Gastrocnemius medialis (tissue), 4 donors: ENCODE measurements at regions not wholly inside any gene's neighbourhood (a gene's known extent, or its start where the extent isn't known, plus 50 kb on each side); places are given as distances from the start of the nearest gene placed in this dataset.

Experiments
- ATAC-seq, 2 donors: fragments of 150-250 bp; one replicate each; pipeline ENCODE4 v1.9.1; 2016
- DNase-seq, 2 donors: peaks; one replicate each; pipeline ENCODE4 v3.0.0-alpha.2; 2019
- H3K27ac ChIP-seq, 4 donors: fragments of 200-600 bp; sonication (generic); 1 replicate in 1 of 4; 2 replicates in 3 of 4; pipeline ENCODE4 v1.5.1; 2016 to 2018; ENCODE audit warnings: mild to moderate bottlenecking in 2 of 4, moderate library complexity in 1 of 4
- H3K27me3 ChIP-seq, 3 donors: fragments of 200-600 bp; sonication (generic) in 2 of 3; 1 replicate in 1 of 3; 2 replicates in 2 of 3; pipeline versions ENCODE4 v1.5.1 to v1.6.0; 2016 to 2019; ENCODE audit warnings: mild to moderate bottlenecking in 1 of 3, moderate library complexity in 1 of 3
- H3K36me3 ChIP-seq, 2 donors: fragments of 200-600 bp; sonication (generic) in 1 of 2; one replicate each; pipeline ENCODE4 v1.5.1; 2017 to 2018
- H3K4me1 ChIP-seq, 2 donors: fragments of 200-600 bp; sonication (generic) in 1 of 2; one replicate each; pipeline ENCODE4 v1.5.1; 2016 to 2017; ENCODE audit warnings: mild to moderate bottlenecking in 2 of 2
- H3K4me3 ChIP-seq, 4 donors: fragments of 200-600 bp; sonication (generic) in 3 of 4; 1 replicate in 1 of 4; 2 replicates in 3 of 4; pipeline ENCODE4 v1.5.1; 2016 to 2019; ENCODE audit warnings: mild to moderate bottlenecking in 2 of 4
- H3K9me3 ChIP-seq, 3 donors: fragments of 200-600 bp; sonication (generic) in 2 of 3; 1 replicate in 1 of 3; 2 replicates in 2 of 3; pipeline ENCODE4 v1.5.1; 2016 to 2019
- POLR2A ChIP-seq, 2 donors: fragments of 450-650 bp; IDR thresholded peaks; one replicate each; pipeline ENCODE4 v1.6.1; 2017; ENCODE audit warnings: antibody characterized with exemption in 2 of 2, mild to moderate bottlenecking in 2 of 2, moderate library complexity in 2 of 2
- in situ Hi-C, 4 donors: fragments of 200-750 bp; cut with MboI; loops; one replicate each; pipeline versions ENCODE4 v1.15.0 to v1.8.0; 2017; ENCODE audit warnings: low sequenced_read_pairs in 4 of 4
- intact Hi-C: fragments of 100-400 bp; cut with DNase I; formaldehyde crosslinking; loops from one replicate; pipeline ENCODE4 v1.15.1; 2023; ENCODE audit warnings: low total_unique reads
- TF ChIP-seq, protein P1 (sequence below), 5 experiments: fragments of 450-650 bp in 3 of 5; fragments of 200-600 bp in 2 of 5; sonication (generic) in 2 of 5; IDR thresholded peaks in 4 of 5; conservative IDR thresholded peaks in 1 of 5; 1 replicate in 4 of 5; 2 replicates in 1 of 5; pipeline ENCODE4 v1.5.1; 2016 to 2019; ENCODE audit warnings: antibody characterized with exemption in 5 of 5, mild to moderate bottlenecking in 3 of 5, moderate library complexity in 3 of 5

DNA sequence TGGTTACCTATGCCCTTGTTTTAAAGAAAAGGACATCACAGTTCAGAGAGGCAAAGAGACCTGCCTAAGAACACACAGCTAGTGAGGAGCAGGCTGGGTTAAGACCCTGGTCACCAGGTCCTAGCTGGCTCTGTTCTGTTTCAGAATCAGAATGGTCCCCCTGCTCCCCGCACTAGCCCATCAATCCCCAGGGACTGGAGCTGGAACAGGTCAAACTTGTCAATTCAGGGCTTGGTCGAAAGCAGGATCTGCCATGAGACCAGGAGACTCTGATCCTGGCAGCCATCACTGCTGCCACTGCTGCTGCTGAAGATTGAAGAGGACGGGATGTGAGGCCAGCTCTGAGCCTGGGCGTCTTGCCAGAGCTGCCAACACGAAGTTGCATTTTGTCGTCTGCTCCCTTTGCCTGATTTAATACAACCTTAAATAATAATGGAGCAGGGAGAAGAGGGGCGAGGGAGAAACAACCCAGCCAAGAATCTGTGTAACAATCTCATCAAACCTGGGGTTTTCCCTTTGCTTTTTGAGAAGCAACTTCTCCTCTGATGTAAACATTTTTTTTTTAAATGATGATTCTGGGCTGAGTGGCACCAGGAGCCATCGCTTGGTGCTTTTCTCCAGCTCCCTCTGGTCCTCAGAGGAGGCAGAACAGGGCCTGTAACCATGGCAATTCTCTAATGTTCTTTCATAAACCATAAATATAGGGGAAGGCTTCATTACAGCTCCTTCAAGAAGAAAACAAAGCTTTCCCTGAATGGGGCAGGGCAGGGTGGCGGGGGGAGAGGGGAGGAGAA lies 119.0 kb upstream of the SORCS3 start:
- intact Hi-C loops (no loop called here), in situ Hi-C loops (no loop called here)
- Histone ChIP-seq H3K36me3 (no peaks in the 10 kb centered on the region), H3K27me3 (no peaks in the 10 kb centered on the region), H3K4me1 (no peaks in the 10 kb centered on the region), H3K9me3 (no peaks in the 10 kb centered on the region), H3K27ac (no peak overlapping the region), H3K4me3 (no peak overlapping the region)
- ATAC-seq (no peak), DNase-seq (no peak)
- TF ChIP-seq POLR2A (IDR thresholded peaks at IDR 0.05) = no peak
- TF ChIP-seq, protein P1, sequence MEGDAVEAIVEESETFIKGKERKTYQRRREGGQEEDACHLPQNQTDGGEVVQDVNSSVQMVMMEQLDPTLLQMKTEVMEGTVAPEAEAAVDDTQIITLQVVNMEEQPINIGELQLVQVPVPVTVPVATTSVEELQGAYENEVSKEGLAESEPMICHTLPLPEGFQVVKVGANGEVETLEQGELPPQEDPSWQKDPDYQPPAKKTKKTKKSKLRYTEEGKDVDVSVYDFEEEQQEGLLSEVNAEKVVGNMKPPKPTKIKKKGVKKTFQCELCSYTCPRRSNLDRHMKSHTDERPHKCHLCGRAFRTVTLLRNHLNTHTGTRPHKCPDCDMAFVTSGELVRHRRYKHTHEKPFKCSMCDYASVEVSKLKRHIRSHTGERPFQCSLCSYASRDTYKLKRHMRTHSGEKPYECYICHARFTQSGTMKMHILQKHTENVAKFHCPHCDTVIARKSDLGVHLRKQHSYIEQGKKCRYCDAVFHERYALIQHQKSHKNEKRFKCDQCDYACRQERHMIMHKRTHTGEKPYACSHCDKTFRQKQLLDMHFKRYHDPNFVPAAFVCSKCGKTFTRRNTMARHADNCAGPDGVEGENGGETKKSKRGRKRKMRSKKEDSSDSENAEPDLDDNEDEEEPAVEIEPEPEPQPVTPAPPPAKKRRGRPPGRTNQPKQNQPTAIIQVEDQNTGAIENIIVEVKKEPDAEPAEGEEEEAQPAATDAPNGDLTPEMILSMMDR (IDR thresholded peaks at IDR 0.05 in 4 of 5, conservative IDR thresholded peaks at IDR 0.05 in 1 of 5) = no peak

DNA sequence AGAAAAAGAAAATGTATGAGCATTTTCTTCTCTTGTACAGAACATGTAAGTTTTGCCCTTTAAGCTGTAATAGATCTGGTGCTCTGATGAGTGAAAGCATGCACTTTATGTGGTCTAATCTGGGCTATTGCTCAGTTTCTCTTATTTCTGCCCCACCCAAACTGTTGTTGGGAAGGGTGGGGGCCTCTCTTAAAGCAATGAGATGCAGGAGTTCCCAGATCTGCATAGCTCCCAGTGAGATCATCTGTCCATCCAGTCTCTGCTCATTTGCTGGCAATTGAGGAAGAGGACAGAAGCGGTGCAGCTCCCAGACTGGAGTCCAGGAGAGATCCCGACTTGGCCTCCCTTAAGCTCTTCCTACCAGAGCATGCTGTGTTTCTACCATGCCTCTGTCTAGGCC lies 114.9 kb upstream of the SORCS3 start:
- in situ Hi-C loops = no loop called here
- H3K27ac ChIP-seq = no peak overlapping the region
- intact Hi-C loops = no loop called here
- no peaks in the 10 kb centered on the region for H3K27me3 ChIP-seq
- no peaks in the 10 kb centered on the region for H3K9me3 ChIP-seq
- TF ChIP-seq, protein P1 (IDR thresholded peaks at IDR 0.05 in 4 of 5, conservative IDR thresholded peaks at IDR 0.05 in 1 of 5) = no peak
- no peak for TF ChIP-seq POLR2A (IDR thresholded peaks at IDR 0.05)
- no peaks in the 10 kb centered on the region for H3K36me3 ChIP-seq
- DNase-seq (no peak), ATAC-seq (no peak)
- H3K4me1 ChIP-seq = no peaks in the 10 kb centered on the region
- H3K4me3 ChIP-seq = no peak overlapping the region

DNA sequence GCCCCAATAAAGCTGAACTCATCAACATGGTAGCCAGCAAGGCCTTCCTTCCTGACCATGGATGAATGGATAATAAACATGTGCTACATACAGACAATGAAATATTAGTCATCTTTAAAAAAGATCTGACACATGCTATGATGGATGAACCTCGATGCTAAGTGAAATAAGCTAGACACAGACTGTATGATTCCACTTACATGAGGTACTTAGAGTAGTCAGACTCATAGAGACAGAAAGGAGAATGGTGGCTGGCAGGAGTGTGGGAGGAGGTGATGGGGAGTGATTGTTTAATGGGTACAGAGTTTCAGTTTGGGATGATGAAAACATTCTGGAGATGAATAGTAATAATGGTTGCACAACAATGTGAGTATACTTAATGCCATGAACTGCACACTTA lies 114.1 kb upstream of the SORCS3 start:
- intact Hi-C loops = no loop called here
- in situ Hi-C loops = no loop called here

DNA sequence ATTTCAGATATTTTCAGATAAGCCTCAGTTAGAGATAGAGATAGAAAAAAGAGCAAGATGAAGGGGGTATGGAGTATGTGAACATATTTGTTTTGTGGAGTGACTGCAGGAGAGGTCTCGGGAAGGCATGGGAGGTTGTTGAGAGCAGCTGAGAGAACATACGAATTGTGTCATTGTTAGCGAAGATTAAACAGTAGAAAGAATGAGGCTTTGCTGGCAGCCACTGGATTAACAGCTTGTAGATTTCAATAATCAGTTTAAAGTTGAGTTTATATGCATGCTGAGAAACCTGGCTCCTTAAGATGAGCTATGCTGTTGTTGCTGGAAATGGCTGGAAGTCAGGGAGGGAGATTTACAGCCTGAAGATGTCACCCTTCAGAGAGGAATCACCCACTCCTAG lies 100.9 kb upstream of the SORCS3 start:
- H3K9me3 ChIP-seq = no peaks in the 10 kb centered on the region
- H3K4me3 ChIP-seq = no peak overlapping the region
- no peak overlapping the region for H3K27ac ChIP-seq
- in situ Hi-C loops (no loop called here), intact Hi-C loops (no loop called here)
- peaks cover 0 to 4% (median 0%) of the 10 kb centered on the region in 3 donors for H3K27me3 ChIP-seq
- no peak for TF ChIP-seq POLR2A (IDR thresholded peaks at IDR 0.05)
- TF ChIP-seq, protein P1 (IDR thresholded peaks at IDR 0.05 in 4 of 5, conservative IDR thresholded peaks at IDR 0.05 in 1 of 5) = no peak
- DNase-seq (no peak), ATAC-seq (no peak)
- H3K4me1 ChIP-seq = no peaks in the 10 kb centered on the region
- H3K36me3 ChIP-seq = no peaks in the 10 kb centered on the region

More for the DNA sequence above, 114.1 kb upstream of the SORCS3 start:
- no peak for DNase-seq
- Histone ChIP-seq H3K27me3 (no peaks in the 10 kb centered on the region), H3K9me3 (no peaks in the 10 kb centered on the region), H3K27ac (no peak overlapping the region), H3K36me3 (no peaks in the 10 kb centered on the region), H3K4me1 (no peaks in the 10 kb centered on the region), H3K4me3 (no peak overlapping the region)
- TF ChIP-seq, protein P1 (IDR thresholded peaks at IDR 0.05 in 4 of 5, conservative IDR thresholded peaks at IDR 0.05 in 1 of 5) = no peak
- no peak for TF ChIP-seq POLR2A (IDR thresholded peaks at IDR 0.05)
- no peak for ATAC-seq
